Astrocyte of the spinal cord (primary cell): ENCODE measurements at regions not wholly inside any gene's neighbourhood (a gene's known extent, or its start where the extent isn't known, plus 50 kb on each side); places are given as distances from the start of the nearest gene placed in this dataset.
A peak's percentile ranks its signal among the peaks of the same experiment; 100 is the strongest.

Experiments
- DNase-seq: peaks from one replicate; pipeline ENCODE4 v3.0.0; 2011; ENCODE audit warnings: low read depth, low spot score
- H3K4me3 ChIP-seq: 2 replicates; pipeline ENCODE4 v1.5.1; 2011; ENCODE audit warnings: low read depth, mild to moderate bottlenecking, low read length, moderate library complexity
- CTCF ChIP-seq: IDR thresholded peaks from 2 replicates; pipeline ENCODE4 v1.5.1; 2012; ENCODE audit warnings: low read depth, mild to moderate bottlenecking, low read length, inconsistent platforms
- in situ Hi-C: cut with HindIII; loops from 2 replicates; pipeline ENCODE4 v1.10.0; 2017; ENCODE audit warnings: low sequenced_read_pairs

GRCh38 chr3:180296971-180297370 lies 260.2 kb upstream of the PEX5L start:
- no peak for TF ChIP-seq CTCF
- in situ Hi-C loops, result no loop called here
- DNase-seq, result no peak
- H3K4me3 ChIP-seq, result no peak overlapping the region

GRCh38 chr3:180306155-180306554 lies 269.4 kb upstream of the PEX5L start:
- in situ Hi-C loops, result no loop called here
- no peak overlapping the region for H3K4me3 ChIP-seq
- no peak for TF ChIP-seq CTCF
- no peak for DNase-seq

GRCh38 chr3:180306691-180307090 lies 270.0 kb upstream of the PEX5L start:
- in situ Hi-C loops, result no loop called here

GRCh38 chr3:180311242-180311641 lies 274.5 kb upstream of the PEX5L start:
- DNase-seq, result no peak
- no peak overlapping the region for H3K4me3 ChIP-seq
- in situ Hi-C loops, result no loop called here
- no peak for TF ChIP-seq CTCF

More at GRCh38 chr3:180306691-180307090, 270.0 kb upstream of the PEX5L start:
- no peak overlapping the region for H3K4me3 ChIP-seq
- TF ChIP-seq CTCF, result no peak
- DNase-seq, result peak; percentile 22

GRCh38 chr3:180316321-180316720 lies 279.6 kb upstream of the PEX5L start:
- in situ Hi-C loops, result no loop called here

GRCh38 chr3:180319461-180319860 lies 282.5 kb upstream of the TTC14 start:
- DNase-seq, result no peak
- no peak overlapping the region for H3K4me3 ChIP-seq
- in situ Hi-C loops, result no loop called here
- no peak for TF ChIP-seq CTCF

More at GRCh38 chr3:180316321-180316720, 279.6 kb upstream of the PEX5L start:
- no peak overlapping the region for H3K4me3 ChIP-seq
- no peak for DNase-seq
- no peak for TF ChIP-seq CTCF

GRCh38 chr3:180320631-180321030 lies 281.3 kb upstream of the TTC14 start:
- in situ Hi-C loops, result no loop called here
- no peak for DNase-seq
- no peak overlapping the region for H3K4me3 ChIP-seq
- no peak for TF ChIP-seq CTCF
